ENCODE measurements at regions not wholly inside any gene's neighbourhood (a gene's known extent, or its start where the extent isn't known, plus 50 kb on each side); places are given as distances from the start of the nearest gene placed in this dataset.

DNA sequence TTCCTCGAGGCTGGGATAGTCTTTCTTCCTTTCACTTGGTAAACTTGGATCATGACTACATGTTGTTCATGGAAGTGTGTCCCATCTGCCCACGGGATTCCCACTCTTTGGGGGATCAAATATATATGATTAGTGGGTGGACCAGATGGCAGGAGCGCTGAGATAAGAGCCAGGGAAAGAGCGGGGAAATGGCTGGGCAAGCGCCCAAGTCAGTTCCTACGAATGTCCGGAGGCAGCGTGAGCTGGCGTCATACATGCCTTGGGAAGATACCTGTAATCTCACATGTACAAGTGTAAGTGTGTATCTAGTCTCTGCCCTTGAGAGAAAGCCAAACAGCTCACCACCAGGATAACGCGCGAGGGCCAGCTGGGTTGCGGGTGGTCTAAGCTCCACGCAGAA, 62.3 kb downstream of the FZD10 start:
- no peak for TF ChIP-seq CTCF (conservative IDR thresholded peaks at IDR 0.05)
- TF ChIP-seq ZFX (IDR thresholded peaks at IDR 0.05) = no peak

All from C4-2B (cell line).